Suprapubic skin (tissue), 4 donors: ENCODE measurements at regions not wholly inside any gene's neighbourhood (a gene's known extent, or its start where the extent isn't known, plus 50 kb on each side); places are given as distances from the start of the nearest gene placed in this dataset.

ENCODE experiments used
- DNase-seq, 2 donors: peaks; one replicate each; pipeline ENCODE4 v3.0.0-alpha.2; 2019; ENCODE audit warnings: low spot score in 2 of 2
- H3K27ac ChIP-seq: fragments of 200-600 bp; sonication (generic); one replicate; pipeline ENCODE4 v1.5.1; 2019
- H3K27me3 ChIP-seq: fragments of 200-600 bp; sonication (generic); one replicate; pipeline ENCODE4 v1.5.1; 2019
- H3K36me3 ChIP-seq: fragments of 200-600 bp; sonication (generic); one replicate; pipeline ENCODE4 v1.5.1; 2019
- H3K4me1 ChIP-seq: fragments of 200-600 bp; sonication (generic); one replicate; pipeline ENCODE4 v1.5.1; 2019
- H3K4me3 ChIP-seq: fragments of 200-600 bp; sonication (generic); one replicate; pipeline ENCODE4 v1.5.1; 2019; ENCODE audit warnings: mild to moderate bottlenecking
- H3K9me3 ChIP-seq: fragments of 200-600 bp; sonication (generic); one replicate; pipeline ENCODE4 v1.5.1; 2019
- CTCF ChIP-seq, 2 donors: fragments of 200-600 bp in 1 of 2; fragments of 450-650 bp in 1 of 2; sonication (generic) in 1 of 2; IDR thresholded peaks; one replicate each; pipeline ENCODE4 v1.5.1; 2016 to 2019; ENCODE audit warnings: antibody characterized with exemption in 2 of 2, mild to moderate bottlenecking in 1 of 2, moderate library complexity in 1 of 2
- EP300 ChIP-seq: sonication (generic); formaldehyde crosslinking; IDR thresholded peaks from one replicate; pipeline ENCODE4 v1.6.1; 2017; ENCODE audit warnings: antibody characterized with exemption
- POLR2A ChIP-seq, 2 donors: fragments of 450-650 bp; IDR thresholded peaks; one replicate each; pipeline ENCODE4 v1.6.1; 2017; ENCODE audit warnings: antibody characterized with exemption in 2 of 2, mild to moderate bottlenecking in 2 of 2, moderate library complexity in 2 of 2
- POLR2AphosphoS5 ChIP-seq, 3 donors: sonication (generic); formaldehyde crosslinking; IDR thresholded peaks; one replicate each; pipeline ENCODE4 v1.6.1; 2017; ENCODE audit warnings: antibody characterized with exemption in 3 of 3
- WGBS: methylation state at CpG from one replicate; pipeline ENCODE4 v1.1.5; 2018; 5-methylcytosine and 5-hydroxymethylcytosine counted together

DNA sequence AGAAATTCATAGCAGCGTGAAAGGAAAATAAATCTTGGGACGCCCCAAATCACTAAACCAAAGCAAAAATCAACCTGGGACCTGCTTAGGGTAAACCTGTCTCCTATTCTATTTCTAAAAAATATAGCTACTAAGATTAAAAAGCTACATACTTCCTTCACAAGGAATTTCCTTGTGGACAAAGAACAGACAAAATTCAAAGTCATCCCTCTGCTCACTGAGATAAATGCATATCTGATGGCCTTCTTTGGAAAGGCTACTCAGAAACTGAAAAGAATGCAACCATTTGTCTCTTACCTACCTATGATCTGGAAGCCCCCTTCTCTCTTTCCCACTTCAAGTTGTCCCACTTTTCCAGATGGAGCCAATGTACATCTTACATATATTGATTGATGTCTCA, 93.0 kb upstream of the CNOT2 start:
- Histone ChIP-seq H3K27ac (no peak overlapping the region), H3K36me3 (no peaks in the 10 kb centered on the region), H3K4me3 (no peak overlapping the region), H3K27me3 (no peaks in the 10 kb centered on the region), H3K9me3 (peaks cover 6% of the 10 kb centered on the region), H3K4me1 (no peaks in the 10 kb centered on the region)
- WGBS, result 93% methylated on average over 2 of the region's 2 CpGs
- no peak for DNase-seq
- TF ChIP-seq POLR2A (IDR thresholded peaks at IDR 0.05) (no peak), CTCF (IDR thresholded peaks at IDR 0.05) (no peak), EP300 (no peak), POLR2AphosphoS5 (IDR thresholded peaks at IDR 0.05) (no peak)

DNA sequence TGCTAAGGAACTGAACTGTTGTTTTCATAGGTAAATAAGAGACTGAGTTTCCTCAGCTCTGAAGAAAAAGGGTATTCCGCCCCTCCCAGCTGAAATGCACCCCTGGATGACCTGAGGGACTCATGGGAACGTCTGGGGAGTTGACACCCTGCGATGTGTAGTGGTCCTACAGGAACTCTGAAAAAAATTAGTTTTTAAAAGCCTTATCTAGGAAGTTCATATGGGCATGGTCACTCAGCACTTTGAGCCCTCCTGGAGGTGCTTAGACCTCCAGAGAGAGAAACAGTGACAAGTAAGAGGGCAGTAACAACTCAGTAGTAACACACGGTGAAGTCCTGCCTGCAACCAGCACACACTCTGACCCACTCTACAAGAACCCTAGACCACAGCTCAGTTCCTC, 91.2 kb upstream of the CNOT2 start:
- Histone ChIP-seq H3K9me3 (peaks cover 6% of the 10 kb centered on the region), H3K4me1 (no peaks in the 10 kb centered on the region), H3K36me3 (no peaks in the 10 kb centered on the region), H3K4me3 (no peak overlapping the region), H3K27me3 (no peaks in the 10 kb centered on the region), H3K27ac (no peak overlapping the region)
- 91% methylated on average over 4 of the region's 4 CpGs for WGBS
- TF ChIP-seq CTCF (IDR thresholded peaks at IDR 0.05), result no peak
- no peak for TF ChIP-seq EP300
- TF ChIP-seq POLR2A (IDR thresholded peaks at IDR 0.05), result no peak
- no peak for TF ChIP-seq POLR2AphosphoS5 (IDR thresholded peaks at IDR 0.05)
- DNase-seq, result no peak

GRCh38 chr12:70154087-70154638, 89.1 kb upstream of the CNOT2 start:
- DNase-seq, result no peak
- no peaks in the 10 kb centered on the region for H3K36me3 ChIP-seq
- no peaks in the 10 kb centered on the region for H3K27me3 ChIP-seq
- TF ChIP-seq POLR2AphosphoS5 (IDR thresholded peaks at IDR 0.05) (no peak), EP300 (no peak), POLR2A (IDR thresholded peaks at IDR 0.05) (no peak), CTCF (IDR thresholded peaks at IDR 0.05) (no peak)
- peaks cover 6% of the 10 kb centered on the region for H3K9me3 ChIP-seq
- H3K4me3 ChIP-seq, result no peak overlapping the region
- no peak overlapping the region for H3K27ac ChIP-seq
- 89% methylated on average over 2 of the region's 2 CpGs for WGBS
- no peaks in the 10 kb centered on the region for H3K4me1 ChIP-seq

DNA sequence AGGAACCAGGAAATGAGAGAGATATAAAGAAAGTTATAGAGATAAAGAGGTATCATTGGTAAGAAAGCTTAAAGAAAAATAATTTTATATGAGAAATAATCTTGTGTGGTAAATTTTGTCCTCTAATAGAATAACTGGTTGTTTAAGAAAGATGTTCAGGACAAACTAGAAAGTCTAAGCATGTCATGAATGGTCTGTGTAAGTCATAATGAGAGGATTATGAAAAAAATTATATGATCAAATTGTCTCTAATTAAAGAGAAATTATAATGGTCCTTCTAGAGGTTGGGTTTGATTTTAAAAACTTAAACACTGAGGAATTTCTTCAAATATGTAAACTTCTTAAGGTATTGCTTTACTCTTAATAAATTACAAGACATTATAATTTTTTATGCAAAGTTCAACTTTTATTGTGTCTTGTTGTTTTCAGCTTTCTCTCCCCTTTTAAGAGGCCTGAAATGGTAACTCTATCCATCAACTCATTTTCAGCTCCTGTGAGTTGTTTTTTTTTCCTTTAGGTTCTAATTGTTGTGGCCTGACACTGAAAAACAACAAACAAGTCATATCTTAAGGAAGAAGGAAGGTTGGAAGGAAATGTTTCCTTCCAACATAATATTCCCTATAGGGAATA, 88.2 kb upstream of the CNOT2 start:
- no peaks in the 10 kb centered on the region for H3K4me1 ChIP-seq
- no peaks in the 10 kb centered on the region for H3K36me3 ChIP-seq
- no peak for TF ChIP-seq EP300
- TF ChIP-seq CTCF (IDR thresholded peaks at IDR 0.05), result no peak
- no peak for TF ChIP-seq POLR2A (IDR thresholded peaks at IDR 0.05)
- no peak for TF ChIP-seq POLR2AphosphoS5 (IDR thresholded peaks at IDR 0.05)
- no peak overlapping the region for H3K27ac ChIP-seq
- H3K4me3 ChIP-seq, result no peak overlapping the region
- no peak for DNase-seq
- peaks cover 6% of the 10 kb centered on the region for H3K9me3 ChIP-seq
- no peaks in the 10 kb centered on the region for H3K27me3 ChIP-seq

DNA sequence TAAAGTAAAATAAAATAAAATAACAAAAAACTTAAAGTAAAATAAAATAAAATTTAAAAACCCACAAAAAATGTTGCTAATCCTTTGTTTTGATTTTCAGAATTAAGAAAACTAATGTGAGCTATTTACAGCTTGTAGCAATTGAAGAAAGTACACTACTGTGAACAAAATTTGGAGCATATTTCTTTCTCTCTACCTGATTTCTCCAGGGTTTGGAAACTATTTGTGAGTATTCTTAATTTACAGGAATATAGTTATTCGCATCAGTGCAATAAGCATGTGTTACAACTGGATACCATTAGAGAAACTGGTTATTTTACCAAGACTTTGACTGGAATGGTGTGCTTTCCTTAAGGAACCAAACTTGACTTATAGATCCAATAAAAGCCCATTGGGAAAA, 86.1 kb upstream of the CNOT2 start:
- 89% methylated on average over 1 of the region's 1 CpG for WGBS
- no peak overlapping the region for H3K4me3 ChIP-seq
- no peaks in the 10 kb centered on the region for H3K4me1 ChIP-seq
- no peak for TF ChIP-seq CTCF (IDR thresholded peaks at IDR 0.05)
- TF ChIP-seq POLR2AphosphoS5 (IDR thresholded peaks at IDR 0.05), result no peak
- TF ChIP-seq EP300, result no peak
- TF ChIP-seq POLR2A (IDR thresholded peaks at IDR 0.05), result no peak
- peaks cover 6% of the 10 kb centered on the region for H3K9me3 ChIP-seq
- H3K27ac ChIP-seq, result no peak overlapping the region
- no peak for DNase-seq
- H3K36me3 ChIP-seq, result no peaks in the 10 kb centered on the region
- H3K27me3 ChIP-seq, result no peaks in the 10 kb centered on the region
